K562 (cell line): ENCODE measurements at regions not wholly inside any gene's neighbourhood (a gene's known extent, or its start where the extent isn't known, plus 50 kb on each side); places are given as distances from the start of the nearest gene placed in this dataset.

Experiments
- ATAC-seq: fragments of 200-7000 bp; cut with Tn5 transposase; 3 replicates; pipeline ENCODE4 v1.9.1; 2020; ENCODE audit warnings: moderate library complexity
- BruUV-seq: library from RNA; stranded (reverse); fragments of 400-500 nt; replicated peaks from 2 replicates; lab custom pipeline; 2021; lab: Mats Ljungman, UMichigan
- CTCF ChIA-PET: fragments of 300-600 bp; formaldehyde crosslinking; extraction: SDS; loops from one replicate; lab custom pipeline; 2021; ENCODE audit warnings: low intra/inter-chr PET ratio; lab: Yijun Ruan, JAX
- POLR2A ChIA-PET: fragments of 300-600, 350-650 bp; sonication (Branson Sonifier 250); formaldehyde crosslinking; extraction: SDS; loops from one replicate; lab custom pipeline; 2021; ENCODE audit warnings: antibody characterized with exemption, inconsistent platforms; lab: Yijun Ruan, JAX
- DNase-seq, 4 experiments: peaks; one replicate each; pipeline versions ENCODE4 v3.0.0 to v3.0.0-alpha.2; 2011 to 2018; ENCODE audit warnings: low spot score in 3 of 4, mixed read lengths in 3 of 4; ENCODE audit errors: extremely low read depth in 1 of 4
- FAIRE-seq: peaks from 2 replicates; lab custom pipeline; 2011; peaks lifted over from hg19 to GRCh38; lab: Jason Lieb, UNC
- H2AFZ ChIP-seq: 2 replicates; pipeline ENCODE4 v1.6.0; 2011; ENCODE audit warnings: low read depth, low read length, control low read depth, inconsistent platforms
- H3K27ac ChIP-seq: fragments of 200-600 bp; 3 replicates; pipeline ENCODE4 v1.8.0; 2011; ENCODE audit warnings: low read depth, mild to moderate bottlenecking, control low read depth, inconsistent platforms, low read length, moderate library complexity, mixed read lengths; ENCODE audit errors: extremely low read depth
- H3K27me3 ChIP-seq, 2 experiments: fragments of 300-600 bp in 1 of 2; 2 replicates in 1 of 2; 3 replicates in 1 of 2; pipeline versions ENCODE4 v1.6.0 to v1.8.0; 2011; ENCODE audit warnings: inconsistent platforms in 2 of 2, low read length in 2 of 2, mild to moderate bottlenecking in 1 of 2, mixed read lengths in 1 of 2, moderate library complexity in 1 of 2; ENCODE audit not compliant: control insufficient read depth in 2 of 2, insufficient read depth in 2 of 2
- H3K36me3 ChIP-seq: fragments of 300-600 bp; 3 replicates; pipeline ENCODE4 v1.8.0; 2011; ENCODE audit warnings: mild to moderate bottlenecking, low read length, inconsistent platforms; ENCODE audit not compliant: control insufficient read depth, insufficient read depth
- H3K4me1 ChIP-seq, 2 experiments: fragments of 200-600 bp in 1 of 2; replicated peaks in 1 of 2; 2 replicates in 1 of 2; 3 replicates in 1 of 2; pipeline versions ENCODE4 v1.5.1 to v1.8.0; 2011; ENCODE audit warnings: inconsistent platforms in 2 of 2, low read length in 2 of 2, mild to moderate bottlenecking in 1 of 2, mixed read lengths in 1 of 2, moderate library complexity in 1 of 2; ENCODE audit not compliant: control insufficient read depth in 2 of 2, insufficient read depth in 2 of 2
- H3K4me2 ChIP-seq: 2 replicates; pipeline ENCODE4 v1.6.1; 2011; ENCODE audit warnings: low read length, control low read depth, inconsistent platforms, mixed read lengths; ENCODE audit not compliant: insufficient read depth
- H3K4me3 ChIP-seq: fragments of 200-600 bp; sonication (generic), shearing (Covaris generic); 2 replicates; pipeline ENCODE4 v1.5.1; 2016; ENCODE audit warnings: control low read depth, inconsistent platforms
- H3K79me2 ChIP-seq: fragments of 200-600 bp; 3 replicates; pipeline ENCODE4 v1.8.0; 2011; ENCODE audit warnings: low read length, inconsistent platforms; ENCODE audit not compliant: control insufficient read depth, insufficient read depth
- H3K9ac ChIP-seq, 2 experiments: 2 replicates each; pipeline versions ENCODE4 v1.6.0 to v1.6.1; 2011; ENCODE audit warnings: low read depth in 2 of 2, low read length in 2 of 2, control low read depth in 1 of 2, inconsistent platforms in 1 of 2, mild to moderate bottlenecking in 1 of 2, mixed read lengths in 1 of 2; ENCODE audit not compliant: insufficient read depth in 1 of 2
- H3K9me1 ChIP-seq: one replicate; pipeline ENCODE4 v1.6.0; 2011; ENCODE audit warnings: inconsistent platforms, mild to moderate bottlenecking, low read length, moderate library complexity; ENCODE audit not compliant: control insufficient read depth, insufficient read depth
- H3K9me3 ChIP-seq: replicated peaks from 2 replicates; pipeline ENCODE4 v1.5.1; 2011; ENCODE audit warnings: low read depth, low read length, inconsistent platforms; ENCODE audit not compliant: control insufficient read depth, insufficient read depth
- H4K20me1 ChIP-seq: replicated peaks from 2 replicates; pipeline ENCODE4 v1.6.1; 2011; ENCODE audit warnings: low read length, inconsistent platforms, mixed read lengths; ENCODE audit not compliant: control insufficient read depth, insufficient read depth
- BHLHE40 ChIP-seq: IDR thresholded peaks from 2 replicates; pipeline ENCODE4 v1.6.1; 2011; ENCODE audit warnings: low read length, improper control_type of control experiment
- CREM ChIP-seq: IDR thresholded peaks from 2 replicates; pipeline ENCODE4 v1.6.1; 2014; ENCODE audit warnings: antibody characterized with exemption, low read depth
- SLC30A9 ChIP-seq: fragments of 250-450 bp; sonication (Bioruptor Pico); IDR thresholded peaks from 2 replicates; pipeline ENCODE4 v1.8.0; 2022; ENCODE audit warnings: mild to moderate bottlenecking, moderate library complexity
- ZNF699 ChIP-seq: fragments of 250-450 bp; sonication (Bioruptor Pico); IDR thresholded peaks from 2 replicates; pipeline ENCODE4 v1.8.0; 2021; ENCODE audit warnings: mild to moderate bottlenecking, moderate library complexity; ENCODE audit not compliant: insufficient replicate concordance
- ZNF785 ChIP-seq: fragments of 250-450 bp; sonication (Bioruptor Pico); IDR thresholded peaks from 2 replicates; pipeline ENCODE4 v1.4.0; 2020; ENCODE audit warnings: mild to moderate bottlenecking
- WGBS: fragments of 100-300 bp; shearing (Covaris generic); methylation state at CpG from one replicate; pipeline ENCODE4 v1.1.6; 2016; ENCODE audit warnings: low coverage, mixed read lengths; ENCODE audit not compliant: insufficient coverage; ENCODE audit errors: missing lambda C conversion rate; 5-methylcytosine and 5-hydroxymethylcytosine counted together
- in situ Hi-C: fragments of 300-500 bp; cut with MboI; formaldehyde crosslinking; loops from 4 replicates; pipeline ENCODE4 v1.15.0; 2018; ENCODE audit warnings: inconsistent platforms, mixed read lengths
- intact Hi-C: fragments of 100-400 bp; cut with micrococcal nuclease; formaldehyde crosslinking; loops from 2 replicates; pipeline ENCODE4 v1.14.2; 2022
- TF ChIP-seq, protein P1 (sequence below): fragments of 200-400 bp; formaldehyde crosslinking; IDR thresholded peaks from 2 replicates; pipeline ENCODE4 v1.6.1; 2017; ENCODE audit warnings: mild to moderate bottlenecking, low read depth, low read length, moderate library complexity

- intact Hi-C loops (no loop called here), in situ Hi-C loops (no loop called here)
- no peak overlapping the region for H3K4me3 ChIP-seq
- H3K9me3 ChIP-seq = no peaks in the 10 kb centered on the region
- ChIA-PET CTCF (no interaction called here), POLR2A (no interaction called here)
- no peak overlapping the region for H2AFZ ChIP-seq
- no peaks in the 10 kb centered on the region for H4K20me1 ChIP-seq
- H3K9ac ChIP-seq = no peak overlapping the region
- no TSS peak for BruUV-seq
- no peaks in the 10 kb centered on the region for H3K4me1 ChIP-seq
- no peak for TF ChIP-seq CREM
- no peak for TF ChIP-seq ZNF785 (CRISPR knock-in tag)
- TF ChIP-seq, protein P1, sequence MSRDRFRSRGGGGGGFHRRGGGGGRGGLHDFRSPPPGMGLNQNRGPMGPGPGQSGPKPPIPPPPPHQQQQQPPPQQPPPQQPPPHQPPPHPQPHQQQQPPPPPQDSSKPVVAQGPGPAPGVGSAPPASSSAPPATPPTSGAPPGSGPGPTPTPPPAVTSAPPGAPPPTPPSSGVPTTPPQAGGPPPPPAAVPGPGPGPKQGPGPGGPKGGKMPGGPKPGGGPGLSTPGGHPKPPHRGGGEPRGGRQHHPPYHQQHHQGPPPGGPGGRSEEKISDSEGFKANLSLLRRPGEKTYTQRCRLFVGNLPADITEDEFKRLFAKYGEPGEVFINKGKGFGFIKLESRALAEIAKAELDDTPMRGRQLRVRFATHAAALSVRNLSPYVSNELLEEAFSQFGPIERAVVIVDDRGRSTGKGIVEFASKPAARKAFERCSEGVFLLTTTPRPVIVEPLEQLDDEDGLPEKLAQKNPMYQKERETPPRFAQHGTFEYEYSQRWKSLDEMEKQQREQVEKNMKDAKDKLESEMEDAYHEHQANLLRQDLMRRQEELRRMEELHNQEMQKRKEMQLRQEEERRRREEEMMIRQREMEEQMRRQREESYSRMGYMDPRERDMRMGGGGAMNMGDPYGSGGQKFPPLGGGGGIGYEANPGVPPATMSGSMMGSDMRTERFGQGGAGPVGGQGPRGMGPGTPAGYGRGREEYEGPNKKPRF = no peak
- TF ChIP-seq BHLHE40 = no peak
- TF ChIP-seq SLC30A9 (CRISPR knock-in tag) = no peak
- no peak for TF ChIP-seq ZNF699
- peaks cover 0 to 59% of the 10 kb centered on the region in 2 experiments; a peak in 3 of 5 replicates for H3K27me3 ChIP-seq
- no peaks in the 10 kb centered on the region for H3K79me2 ChIP-seq
- no peaks in the 10 kb centered on the region for H3K36me3 ChIP-seq
- no peak overlapping the region for H3K4me2 ChIP-seq
- no peak for DNase-seq
- H3K27ac ChIP-seq = no peak overlapping the region
- FAIRE-seq = no peak
- no peaks in the 10 kb centered on the region for H3K9me1 ChIP-seq
- WGBS = 1% methylated on average over 10 of the region's 15 CpGs
- ATAC-seq = no peak
These were observed 66.6 kb upstream of the GPC1 start for GRCh38 chr2:240368781-240369331.
